IMR-90 (cell line): ENCODE measurements at regions not wholly inside any gene's neighbourhood (a gene's known extent, or its start where the extent isn't known, plus 50 kb on each side); places are given as distances from the start of the nearest gene placed in this dataset.

ENCODE experiments used
- ATAC-seq: fragments of 200-7000 bp; cut with Tn5 transposase; 2 replicates; pipeline ENCODE4 v1.9.1; 2020; ENCODE audit warnings: low read depth, mild to moderate bottlenecking, moderate library complexity
- BruUV-seq: library from RNA; stranded (reverse); fragments of 400-500 nt; replicated peaks from 2 replicates; lab custom pipeline; 2021; lab: Mats Ljungman, UMichigan
- CTCF ChIA-PET: fragments of 300-600 bp; formaldehyde crosslinking; extraction: SDS; loops from one replicate; lab custom pipeline; 2021; ENCODE audit warnings: antibody characterized with exemption; lab: Yijun Ruan, JAX
- POLR2A ChIA-PET: fragments of 300-600 bp; sonication (Branson Sonifier 250); formaldehyde crosslinking; loops from one replicate; lab custom pipeline; 2022; ENCODE audit warnings: antibody characterized with exemption; ENCODE audit not compliant: unreplicated experiment; lab: Charles Lee
- DNase-seq: peaks from one replicate; pipeline ENCODE4 v3.0.0; 2013
- H2AFZ ChIP-seq: replicated peaks from 2 replicates; pipeline ENCODE3; 2013; ENCODE audit warnings: low read length, mild to moderate bottlenecking; ENCODE audit not compliant: poor library complexity
- H2AK5ac ChIP-seq: 2 replicates; pipeline ENCODE4 v1.6.1; 2013; ENCODE audit warnings: low read depth, low read length, inconsistent platforms
- H2AK9ac ChIP-seq: replicated peaks from 2 replicates; pipeline ENCODE3; 2013; ENCODE audit warnings: mild to moderate bottlenecking, low read depth, low read length, moderate library complexity; ENCODE audit not compliant: poor library complexity
- H2BK120ac ChIP-seq: 2 replicates; pipeline ENCODE4 v1.6.1; 2013; ENCODE audit warnings: low read depth, low read length, inconsistent platforms
- H2BK15ac ChIP-seq: 3 replicates; pipeline ENCODE4 v1.6.1; 2013; ENCODE audit warnings: low read depth, low read length, inconsistent platforms
- H2BK20ac ChIP-seq: 2 replicates; pipeline ENCODE4 v1.6.1; 2013; ENCODE audit warnings: low read depth, mild to moderate bottlenecking, inconsistent platforms, low read length, moderate library complexity
- H2BK5ac ChIP-seq: 2 replicates; pipeline ENCODE4 v1.6.1; 2013; ENCODE audit warnings: mild to moderate bottlenecking, low read depth, low read length, inconsistent platforms; ENCODE audit not compliant: poor library complexity, severe bottlenecking
- H3K14ac ChIP-seq: replicated peaks from 2 replicates; pipeline ENCODE4 v1.6.1; 2013; ENCODE audit warnings: low read depth, low read length, inconsistent platforms
- H3K18ac ChIP-seq: 2 replicates; pipeline ENCODE4 v1.6.1; 2013; ENCODE audit warnings: low read depth, low read length, control low read depth
- H3K23ac ChIP-seq: 2 replicates; pipeline ENCODE4 v1.6.1; 2013; ENCODE audit warnings: low read depth, low read length, inconsistent platforms
- H3K27ac ChIP-seq: 2 replicates; pipeline ENCODE4 v1.5.1; 2013; ENCODE audit warnings: mild to moderate bottlenecking, control low read depth, low read length; ENCODE audit not compliant: insufficient read depth
- H3K27me3 ChIP-seq: 2 replicates; pipeline ENCODE4 v1.6.1; 2013; ENCODE audit warnings: low read length; ENCODE audit not compliant: control insufficient read depth, insufficient read depth
- H3K36me3 ChIP-seq: 2 replicates; pipeline ENCODE4 v1.6.1; 2013; ENCODE audit warnings: low read length, mixed read lengths; ENCODE audit not compliant: control insufficient read depth, insufficient read depth
- H3K4ac ChIP-seq: 2 replicates; pipeline ENCODE4 v1.6.1; 2013; ENCODE audit warnings: low read depth, low read length, inconsistent platforms
- H3K4me1 ChIP-seq: 2 replicates; pipeline ENCODE4 v1.6.1; 2013; ENCODE audit warnings: low read length, mixed read lengths; ENCODE audit not compliant: control insufficient read depth, insufficient read depth
- H3K4me2 ChIP-seq: 2 replicates; pipeline ENCODE4 v1.6.1; 2013; ENCODE audit warnings: low read depth, mild to moderate bottlenecking, control low read depth, low read length, moderate library complexity
- H3K4me3 ChIP-seq: 2 replicates; pipeline ENCODE4 v1.5.1; 2013; ENCODE audit warnings: low read depth, mild to moderate bottlenecking, control low read depth, low read length, moderate library complexity; ENCODE audit not compliant: insufficient read depth
- H3K56ac ChIP-seq: 2 replicates; pipeline ENCODE4 v1.6.1; 2013; ENCODE audit warnings: low read length, inconsistent platforms; ENCODE audit not compliant: insufficient read depth; ENCODE audit errors: extremely low read depth
- H3K79me1 ChIP-seq, 2 experiments: 2 replicates each; pipeline ENCODE4 v1.6.1; 2013; ENCODE audit warnings: low read length in 2 of 2, inconsistent platforms in 1 of 2, low read depth in 1 of 2
- H3K9ac ChIP-seq: 2 replicates; pipeline ENCODE4 v1.6.1; 2013; ENCODE audit warnings: low read depth, low read length, control low read depth
- H3K9me1 ChIP-seq: 2 replicates; pipeline ENCODE4 v1.6.1; 2013; ENCODE audit warnings: low read length, inconsistent platforms; ENCODE audit not compliant: insufficient read depth
- H3K9me3 ChIP-seq: 2 replicates; pipeline ENCODE4 v1.6.1; 2013; ENCODE audit warnings: low read length; ENCODE audit not compliant: control insufficient read depth, insufficient read depth
- H4K20me1 ChIP-seq: 2 replicates; pipeline ENCODE4 v1.6.1; 2013; ENCODE audit warnings: low read length, inconsistent platforms; ENCODE audit not compliant: insufficient read depth
- H4K5ac ChIP-seq: 2 replicates; pipeline ENCODE4 v1.6.1; 2013; ENCODE audit warnings: mild to moderate bottlenecking, low read depth, low read length, control low read depth
- H4K8ac ChIP-seq, 2 experiments: 2 replicates each; pipeline ENCODE4 v1.6.1; 2013; ENCODE audit warnings: low read depth in 2 of 2, low read length in 2 of 2, control low read depth in 1 of 2, inconsistent platforms in 1 of 2
- H4K91ac ChIP-seq: 2 replicates; pipeline ENCODE4 v1.6.1; 2013; ENCODE audit warnings: low read depth, low read length, inconsistent platforms; ENCODE audit not compliant: insufficient read depth
- BHLHE40 ChIP-seq: fragments of 150-350 bp; IDR thresholded peaks from 2 replicates; pipeline ENCODE4 v1.6.1; 2016; ENCODE audit warnings: mild to moderate bottlenecking, low read depth, low read length
- CHD1 ChIP-seq: IDR thresholded peaks from 2 replicates; pipeline ENCODE4 v1.6.1; 2012; ENCODE audit warnings: low read depth, low read length, improper control_type of control experiment
- FOS ChIP-seq: fragments of 150-350 bp; IDR thresholded peaks from 2 replicates; pipeline ENCODE4 v1.6.1; 2016; ENCODE audit warnings: low read depth, low read length
- NFE2L2 ChIP-seq: fragments of 150-350 bp; IDR thresholded peaks from 2 replicates; pipeline ENCODE4 v1.6.1; 2016; ENCODE audit warnings: low read depth, mild to moderate bottlenecking, low read length
- RFX5 ChIP-seq: IDR thresholded peaks from 2 replicates; pipeline ENCODE4 v1.8.0; 2012; ENCODE audit warnings: low read depth, mild to moderate bottlenecking, low read length, moderate library complexity
- WGBS, 2 experiments: methylation state at CpG; one replicate each; pipeline versions ENCODE4 v1.1.5 to v1.1.7; 2013; ENCODE audit warnings: missing lambda C conversion rate in 2 of 2; ENCODE audit not compliant: insufficient read length in 1 of 2; ENCODE audit errors: extremely low coverage in 2 of 2; 5-methylcytosine and 5-hydroxymethylcytosine counted together
- dilution Hi-C: fragments of 300-500 bp; cut with HindIII; formaldehyde crosslinking; loops from one replicate; pipeline ENCODE4 v1.14.3; 2018; ENCODE audit warnings: low sequenced_read_pairs; ENCODE audit not compliant: unreplicated experiment
- in situ Hi-C: fragments of 300-500 bp; cut with MboI; formaldehyde crosslinking; loops from 3 replicates; pipeline ENCODE4 v1.14.3; 2019; ENCODE audit warnings: low sequenced_read_pairs, inconsistent platforms, mixed read lengths
- intact Hi-C: fragments of 100-400 bp; cut with micrococcal nuclease; formaldehyde crosslinking; loops from 2 replicates; pipeline ENCODE4 v1.10.0; 2022

- Histone ChIP-seq H2AK9ac (no peak overlapping the region), H3K18ac (no peak overlapping the region), H3K4me2 (no peak overlapping the region), H2AK5ac (no peak overlapping the region), H3K79me1 (no peaks in the 10 kb centered on the region), H3K36me3 (no peaks in the 10 kb centered on the region), H2BK120ac (no peak overlapping the region), H3K9me1 (no peaks in the 10 kb centered on the region), H3K9ac (no peak overlapping the region), H2BK20ac (no peak overlapping the region), H4K5ac (no peak overlapping the region), H4K20me1 (no peaks in the 10 kb centered on the region), H3K9me3 (no peaks in the 10 kb centered on the region), H2AFZ (no peak overlapping the region), H3K4me1 (no peaks in the 10 kb centered on the region), H3K4me3 (no peak overlapping the region), H3K27me3 (no peaks in the 10 kb centered on the region), H4K8ac (no peak overlapping the region), H3K14ac (no peak overlapping the region), H3K27ac (no peak overlapping the region), H3K23ac (no peak overlapping the region), H2BK15ac (no peak overlapping the region), H4K91ac (no peak overlapping the region), H3K56ac (no peak overlapping the region), H2BK5ac (no peak overlapping the region), H3K4ac (no peak overlapping the region)
- no TSS peak for BruUV-seq
- ChIA-PET POLR2A (no interaction called here), CTCF (no interaction called here)
- dilution Hi-C loops, result no loop called here
- ATAC-seq (no peak), DNase-seq (no peak)
- WGBS, 2 experiments, result no CpG with 5 or more reads among the region's 3 CpGs
- in situ Hi-C loops, result loop anchor here (25.0 kb wide), 2 partner anchors 702 to 1752 kb away; no protein-coding TSS in a partner anchor
- TF ChIP-seq BHLHE40 (no peak), FOS (no peak), RFX5 (no peak), CHD1 (no peak), NFE2L2 (no peak)
- intact Hi-C loops, result no loop called here
These were observed 358.1 kb upstream of the SYT4 start for GRCh38 chr18:43635397-43635796.
